ENCODE measurements at regions not wholly inside any gene's neighbourhood (a gene's known extent, or its start where the extent isn't known, plus 50 kb on each side); places are given as distances from the start of the nearest gene placed in this dataset.

DNA sequence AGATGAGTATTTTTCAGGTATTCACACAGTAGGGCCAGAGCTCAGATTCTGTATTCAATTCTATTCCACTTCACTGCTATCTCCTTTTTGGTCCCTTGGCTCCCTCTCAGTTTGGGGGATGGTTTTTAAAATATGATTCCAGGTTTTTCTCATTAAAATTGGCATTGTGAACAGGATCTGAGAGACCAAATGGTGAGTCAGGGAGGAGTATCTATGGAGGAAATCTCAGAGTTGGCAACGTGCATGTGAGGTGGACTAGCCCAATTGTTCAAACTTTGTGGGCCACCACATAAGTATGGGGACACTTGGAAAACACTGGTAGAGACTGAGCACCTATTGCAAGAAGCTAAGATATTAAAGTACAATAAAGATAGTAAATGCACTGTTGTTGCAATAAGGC is 53.9 kb upstream of the TTC14 start:
- Histone ChIP-seq H3K79me2 (replicated peaks; ENCODE audit: insufficient read depth, low read length) (no peaks in the 10 kb centered on the region), H2AFZ (ENCODE audit: low read depth, low read length) (no peak overlapping the region), H3F3A (ENCODE audit: insufficient read depth, low read length, poor library complexity, severe bottlenecking) (no peaks in the 10 kb centered on the region), H3K27ac (ENCODE audit: low read length) (no peak overlapping the region), H3K9me2 (ENCODE audit: insufficient read depth, low read length) (no peaks in the 10 kb centered on the region), H3K4me2 (ENCODE audit: low read length) (no peak overlapping the region), H3K9ac (ENCODE audit: low read length) (no peak overlapping the region), H3K9me3 (ENCODE audit: low read length) (peaks cover 2% of the 10 kb centered on the region), H3K4me3 (ENCODE audit: low read length) (no peak overlapping the region), H4K20me1 (ENCODE audit: insufficient read depth) (no peaks in the 10 kb centered on the region), H3K36me3 (ENCODE audit: insufficient read depth, low read length) (no peaks in the 10 kb centered on the region), H3K27me3 (ENCODE audit: insufficient read depth, low read depth, low read length) (no peaks in the 10 kb centered on the region)
- TF ChIP-seq, protein P1, sequence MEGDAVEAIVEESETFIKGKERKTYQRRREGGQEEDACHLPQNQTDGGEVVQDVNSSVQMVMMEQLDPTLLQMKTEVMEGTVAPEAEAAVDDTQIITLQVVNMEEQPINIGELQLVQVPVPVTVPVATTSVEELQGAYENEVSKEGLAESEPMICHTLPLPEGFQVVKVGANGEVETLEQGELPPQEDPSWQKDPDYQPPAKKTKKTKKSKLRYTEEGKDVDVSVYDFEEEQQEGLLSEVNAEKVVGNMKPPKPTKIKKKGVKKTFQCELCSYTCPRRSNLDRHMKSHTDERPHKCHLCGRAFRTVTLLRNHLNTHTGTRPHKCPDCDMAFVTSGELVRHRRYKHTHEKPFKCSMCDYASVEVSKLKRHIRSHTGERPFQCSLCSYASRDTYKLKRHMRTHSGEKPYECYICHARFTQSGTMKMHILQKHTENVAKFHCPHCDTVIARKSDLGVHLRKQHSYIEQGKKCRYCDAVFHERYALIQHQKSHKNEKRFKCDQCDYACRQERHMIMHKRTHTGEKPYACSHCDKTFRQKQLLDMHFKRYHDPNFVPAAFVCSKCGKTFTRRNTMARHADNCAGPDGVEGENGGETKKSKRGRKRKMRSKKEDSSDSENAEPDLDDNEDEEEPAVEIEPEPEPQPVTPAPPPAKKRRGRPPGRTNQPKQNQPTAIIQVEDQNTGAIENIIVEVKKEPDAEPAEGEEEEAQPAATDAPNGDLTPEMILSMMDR (IDR thresholded peaks at IDR 0.05; ENCODE audit: poor library complexity, severe bottlenecking) = no peak
- TF ChIP-seq EP300 (conservative IDR thresholded peaks at IDR 0.05; ENCODE audit: poor library complexity, severe bottlenecking) (no peak), POLR2AphosphoS5 (IDR thresholded peaks at IDR 0.05) (no peak)
- TF ChIP-seq, protein P2, sequence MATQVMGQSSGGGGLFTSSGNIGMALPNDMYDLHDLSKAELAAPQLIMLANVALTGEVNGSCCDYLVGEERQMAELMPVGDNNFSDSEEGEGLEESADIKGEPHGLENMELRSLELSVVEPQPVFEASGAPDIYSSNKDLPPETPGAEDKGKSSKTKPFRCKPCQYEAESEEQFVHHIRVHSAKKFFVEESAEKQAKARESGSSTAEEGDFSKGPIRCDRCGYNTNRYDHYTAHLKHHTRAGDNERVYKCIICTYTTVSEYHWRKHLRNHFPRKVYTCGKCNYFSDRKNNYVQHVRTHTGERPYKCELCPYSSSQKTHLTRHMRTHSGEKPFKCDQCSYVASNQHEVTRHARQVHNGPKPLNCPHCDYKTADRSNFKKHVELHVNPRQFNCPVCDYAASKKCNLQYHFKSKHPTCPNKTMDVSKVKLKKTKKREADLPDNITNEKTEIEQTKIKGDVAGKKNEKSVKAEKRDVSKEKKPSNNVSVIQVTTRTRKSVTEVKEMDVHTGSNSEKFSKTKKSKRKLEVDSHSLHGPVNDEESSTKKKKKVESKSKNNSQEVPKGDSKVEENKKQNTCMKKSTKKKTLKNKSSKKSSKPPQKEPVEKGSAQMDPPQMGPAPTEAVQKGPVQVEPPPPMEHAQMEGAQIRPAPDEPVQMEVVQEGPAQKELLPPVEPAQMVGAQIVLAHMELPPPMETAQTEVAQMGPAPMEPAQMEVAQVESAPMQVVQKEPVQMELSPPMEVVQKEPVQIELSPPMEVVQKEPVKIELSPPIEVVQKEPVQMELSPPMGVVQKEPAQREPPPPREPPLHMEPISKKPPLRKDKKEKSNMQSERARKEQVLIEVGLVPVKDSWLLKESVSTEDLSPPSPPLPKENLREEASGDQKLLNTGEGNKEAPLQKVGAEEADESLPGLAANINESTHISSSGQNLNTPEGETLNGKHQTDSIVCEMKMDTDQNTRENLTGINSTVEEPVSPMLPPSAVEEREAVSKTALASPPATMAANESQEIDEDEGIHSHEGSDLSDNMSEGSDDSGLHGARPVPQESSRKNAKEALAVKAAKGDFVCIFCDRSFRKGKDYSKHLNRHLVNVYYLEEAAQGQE (IDR thresholded peaks at IDR 0.05; ENCODE audit: borderline replicate concordance) = no peak

Small RNA genes in the stretch of these regions (small RNA-seq; reads per million reads assigned to genes)
- gene AC134503.1 = 0 reads per million in 3 experiments
- gene RF00096 = 0 to 0.16 (median 0) reads per million in 3 experiments
- 0 to 0.10 (median 0.07) reads per million in 3 experiments for gene RNA5SP149
